Tibial artery (tissue), 4 donors: ENCODE measurements at regions not wholly inside any gene's neighbourhood (a gene's known extent, or its start where the extent isn't known, plus 50 kb on each side); places are given as distances from the start of the nearest gene placed in this dataset.

Experiments used
- DNase-seq, 2 donors: peaks; one replicate each; pipeline ENCODE4 v3.0.0-alpha.2; 2019
- H3K27ac ChIP-seq, 2 donors: fragments of 200-600 bp; sonication (generic) in 1 of 2; 1 replicate in 1 of 2; 2 replicates in 1 of 2; pipeline ENCODE4 v1.5.1; 2018 to 2019; ENCODE audit warnings: mild to moderate bottlenecking in 1 of 2
- H3K27me3 ChIP-seq, 2 donors: fragments of 200-600 bp; sonication (generic) in 1 of 2; one replicate each; pipeline versions ENCODE4 v1.5.1 to v1.6.0; 2016 to 2019
- H3K36me3 ChIP-seq, 3 donors: fragments of 200-600 bp; sonication (generic) in 2 of 3; one replicate each; pipeline ENCODE4 v1.5.1; 2016 to 2019; ENCODE audit warnings: mild to moderate bottlenecking in 2 of 3
- H3K4me1 ChIP-seq, 4 donors: fragments of 200-600 bp; sonication (generic) in 2 of 4; 1 replicate in 3 of 4; 2 replicates in 1 of 4; pipeline ENCODE4 v1.5.1; 2016 to 2019
- H3K4me3 ChIP-seq, 2 donors: fragments of 200-600 bp; sonication (generic) in 1 of 2; 1 replicate in 1 of 2; 2 replicates in 1 of 2; pipeline ENCODE4 v1.5.1; 2018 to 2019; ENCODE audit warnings: mild to moderate bottlenecking in 2 of 2
- H3K9me3 ChIP-seq, 3 donors: fragments of 200-600 bp; sonication (generic) in 1 of 3; one replicate each; pipeline ENCODE4 v1.5.1; 2016 to 2019
- intact Hi-C: fragments of 100-400 bp; cut with DNase I; formaldehyde crosslinking; loops from one replicate; pipeline ENCODE4 v1.15.0; 2023; ENCODE audit warnings: low total_unique reads
- TF ChIP-seq, protein P1 (sequence below), 2 experiments: fragments of 200-600 bp in 1 of 2; fragments of 450-650 bp in 1 of 2; IDR thresholded peaks; one replicate each; pipeline ENCODE4 v1.5.1; 2017 to 2019; ENCODE audit warnings: antibody characterized with exemption in 2 of 2, mild to moderate bottlenecking in 1 of 2, moderate library complexity in 1 of 2

DNA sequence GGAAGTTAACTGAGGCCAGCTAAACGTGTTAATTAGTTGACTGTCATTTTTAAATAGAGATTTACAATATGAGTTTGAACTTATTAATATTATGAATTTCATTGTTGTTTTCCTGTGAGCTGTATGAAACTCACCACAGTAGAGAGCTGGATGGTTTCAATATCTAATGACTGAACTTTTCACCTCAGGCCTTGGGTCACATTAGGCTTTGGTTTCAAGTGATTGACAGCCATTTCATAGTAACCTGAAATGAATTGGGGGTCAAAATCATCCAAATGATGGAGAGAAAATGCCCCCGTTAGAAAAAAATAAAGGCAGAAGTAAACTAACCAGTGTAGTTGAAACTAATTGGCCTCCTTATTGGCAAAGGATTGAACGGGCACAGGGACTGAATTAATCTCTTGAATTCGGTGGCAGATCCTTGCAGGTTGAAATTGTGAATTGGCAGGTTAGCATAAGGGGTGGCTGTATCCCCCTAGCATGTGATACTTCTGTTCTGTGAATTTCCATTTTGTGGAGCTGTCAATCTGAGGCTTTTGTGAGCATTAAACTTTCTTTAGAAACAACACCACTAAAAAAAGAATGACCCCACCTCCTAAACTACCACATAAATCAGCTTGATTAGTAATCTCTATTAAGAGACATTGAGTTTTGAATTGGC is 155.1 kb upstream of the MMS22L start:
- TF ChIP-seq, protein P1, sequence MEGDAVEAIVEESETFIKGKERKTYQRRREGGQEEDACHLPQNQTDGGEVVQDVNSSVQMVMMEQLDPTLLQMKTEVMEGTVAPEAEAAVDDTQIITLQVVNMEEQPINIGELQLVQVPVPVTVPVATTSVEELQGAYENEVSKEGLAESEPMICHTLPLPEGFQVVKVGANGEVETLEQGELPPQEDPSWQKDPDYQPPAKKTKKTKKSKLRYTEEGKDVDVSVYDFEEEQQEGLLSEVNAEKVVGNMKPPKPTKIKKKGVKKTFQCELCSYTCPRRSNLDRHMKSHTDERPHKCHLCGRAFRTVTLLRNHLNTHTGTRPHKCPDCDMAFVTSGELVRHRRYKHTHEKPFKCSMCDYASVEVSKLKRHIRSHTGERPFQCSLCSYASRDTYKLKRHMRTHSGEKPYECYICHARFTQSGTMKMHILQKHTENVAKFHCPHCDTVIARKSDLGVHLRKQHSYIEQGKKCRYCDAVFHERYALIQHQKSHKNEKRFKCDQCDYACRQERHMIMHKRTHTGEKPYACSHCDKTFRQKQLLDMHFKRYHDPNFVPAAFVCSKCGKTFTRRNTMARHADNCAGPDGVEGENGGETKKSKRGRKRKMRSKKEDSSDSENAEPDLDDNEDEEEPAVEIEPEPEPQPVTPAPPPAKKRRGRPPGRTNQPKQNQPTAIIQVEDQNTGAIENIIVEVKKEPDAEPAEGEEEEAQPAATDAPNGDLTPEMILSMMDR (IDR thresholded peaks at IDR 0.05), result no peak
- Histone ChIP-seq H3K9me3 (no peaks in the 10 kb centered on the region), H3K27me3 (no peaks in the 10 kb centered on the region), H3K27ac (no peak overlapping the region), H3K36me3 (no peaks in the 10 kb centered on the region), H3K4me1 (no peaks in the 10 kb centered on the region), H3K4me3 (no peak overlapping the region)
- intact Hi-C loops, result no loop called here
- no peak for DNase-seq

GRCh38 chr6:97440590-97441176 is 157.7 kb upstream of the MMS22L start:
- H3K4me1 ChIP-seq, result no peaks in the 10 kb centered on the region
- intact Hi-C loops, result no loop called here
- H3K4me3 ChIP-seq, result no peak overlapping the region
- no peaks in the 10 kb centered on the region for H3K36me3 ChIP-seq
- TF ChIP-seq, protein P1 (IDR thresholded peaks at IDR 0.05), result no peak
- no peak for DNase-seq
- H3K9me3 ChIP-seq, result no peaks in the 10 kb centered on the region
- H3K27ac ChIP-seq, result no peak overlapping the region
- no peaks in the 10 kb centered on the region for H3K27me3 ChIP-seq

DNA sequence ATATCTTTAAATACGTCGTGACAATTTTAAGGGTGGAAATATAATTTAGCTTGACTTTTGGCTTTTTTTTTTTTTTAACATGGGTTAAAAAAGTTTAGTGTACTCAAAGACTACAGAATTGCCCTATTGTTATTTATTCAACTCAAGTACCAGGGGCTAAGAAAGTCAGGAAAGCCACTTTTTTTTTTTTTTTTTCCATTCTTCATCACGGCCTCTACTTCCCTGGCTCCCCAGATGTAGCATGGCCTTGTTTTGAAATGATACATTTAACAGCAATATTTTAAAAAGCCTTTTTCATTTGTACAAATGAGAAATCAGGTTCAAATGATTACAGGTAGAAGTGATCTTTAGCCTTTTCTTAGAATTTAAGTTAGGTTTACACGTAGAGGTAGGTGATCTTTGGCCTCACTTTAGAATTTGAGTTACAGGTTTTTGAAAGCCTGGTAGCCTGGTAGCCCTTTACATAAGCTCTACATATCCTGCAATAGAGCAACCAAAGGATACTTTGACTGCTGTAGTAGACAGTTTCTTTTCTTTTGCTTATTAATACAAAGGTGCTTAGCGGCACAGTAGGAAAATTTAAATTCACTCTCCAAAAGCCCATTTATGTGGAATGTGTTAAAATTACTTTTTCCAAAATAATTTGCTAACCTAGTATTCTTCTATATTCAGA is 160.5 kb upstream of the MMS22L start:
- intact Hi-C loops, result no loop called here
- Histone ChIP-seq H3K27me3 (no peaks in the 10 kb centered on the region), H3K27ac (no peak overlapping the region), H3K9me3 (no peaks in the 10 kb centered on the region), H3K4me1 (no peaks in the 10 kb centered on the region), H3K4me3 (no peak overlapping the region), H3K36me3 (no peaks in the 10 kb centered on the region)
- no peak for DNase-seq
- TF ChIP-seq, protein P1 (IDR thresholded peaks at IDR 0.05), result no peak

GRCh38 chr6:97445407-97445806 is 162.4 kb upstream of the MMS22L start:
- H3K36me3 ChIP-seq, result no peaks in the 10 kb centered on the region
- no peak for DNase-seq
- no peak overlapping the region for H3K27ac ChIP-seq
- H3K4me3 ChIP-seq, result no peak overlapping the region
- intact Hi-C loops, result no loop called here
- no peaks in the 10 kb centered on the region for H3K9me3 ChIP-seq
- no peaks in the 10 kb centered on the region for H3K4me1 ChIP-seq
- TF ChIP-seq, protein P1 (IDR thresholded peaks at IDR 0.05), result no peak
- H3K27me3 ChIP-seq, result no peaks in the 10 kb centered on the region

DNA sequence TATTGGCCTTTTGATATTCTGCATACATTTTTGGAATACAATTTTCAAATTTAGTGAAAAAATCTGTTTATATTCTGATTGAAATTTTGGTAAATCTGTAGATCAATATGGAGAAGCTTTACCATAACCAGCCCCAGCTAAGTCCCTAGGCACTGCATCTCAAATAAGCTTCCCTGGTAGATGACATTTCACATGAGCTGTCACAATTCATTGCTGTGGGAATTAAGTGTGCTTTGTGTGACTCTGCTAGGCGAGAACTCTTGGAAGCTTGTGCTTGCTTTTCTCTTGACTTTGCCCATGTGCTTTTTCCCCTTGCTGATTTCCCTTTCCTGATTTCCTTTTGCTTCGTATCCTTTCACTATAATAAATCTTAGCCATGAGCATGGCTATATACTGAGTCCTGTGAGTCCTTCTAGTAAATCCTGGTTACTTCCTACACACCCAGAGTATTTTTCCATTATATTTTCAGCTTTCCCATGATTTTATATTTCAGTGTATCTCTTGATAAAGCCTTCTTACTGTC is 166.5 kb upstream of the MMS22L start:
- intact Hi-C loops, result no loop called here
- DNase-seq, result no peak
- H3K4me3 ChIP-seq, result no peak overlapping the region

More for the DNA sequence above, 166.5 kb upstream of the MMS22L start:
- no peak overlapping the region for H3K27ac ChIP-seq
- H3K4me1 ChIP-seq, result no peaks in the 10 kb centered on the region
- no peaks in the 10 kb centered on the region for H3K9me3 ChIP-seq
- H3K36me3 ChIP-seq, result no peaks in the 10 kb centered on the region
- H3K27me3 ChIP-seq, result no peaks in the 10 kb centered on the region
- TF ChIP-seq, protein P1 (IDR thresholded peaks at IDR 0.05), result no peak
